Esophagus mucosa (tissue), 1 donor: ENCODE measurements at regions not wholly inside any gene's neighbourhood (a gene's known extent, or its start where the extent isn't known, plus 50 kb on each side); places are given as distances from the start of the nearest gene placed in this dataset.
"Not testable (repeated sequence)": the region's sequence is repeated elsewhere in the genome, so short reads cannot be mapped to it uniquely, and the experiment has no call there.

Experiments used
- ATAC-seq: fragments of 200-7000 bp; cut with Tn5 transposase; one replicate; pipeline ENCODE4 v1.9.1; 2020
- donor health status: DM: yes; HTN: yes; CAD: no.

- no peak for ATAC-seq
Measured at GRCh38 chr7:52340067-52340466, 695.4 kb upstream of the POM121L12 start.

GRCh38 chr7:52328328-52328727, 707.1 kb upstream of the POM121L12 start:
- not testable (repeated sequence) for ATAC-seq

GRCh38 chr7:52325237-52325636, 710.2 kb upstream of the POM121L12 start:
- ATAC-seq, result no peak

GRCh38 chr7:52323202-52323746, 712.2 kb upstream of the POM121L12 start:
- no peak for ATAC-seq

- ATAC-seq, result no peak
Measured at GRCh38 chr7:52320610-52321009, 714.8 kb upstream of the POM121L12 start.

GRCh38 chr7:52317921-52318320, 717.5 kb upstream of the POM121L12 start:
- ATAC-seq, result no peak

- ATAC-seq, result no peak
Measured at GRCh38 chr7:52311886-52312285, 723.5 kb upstream of the POM121L12 start.

GRCh38 chr7:52309631-52310030, 725.8 kb upstream of the POM121L12 start:
- no peak for ATAC-seq

- ATAC-seq, result no peak
Measured at GRCh38 chr7:52302765-52303520, 732.5 kb upstream of the POM121L12 start.

GRCh38 chr7:52297128-52297527, 738.3 kb upstream of the POM121L12 start:
- ATAC-seq, result no peak

GRCh38 chr7:52294942-52295341, 740.5 kb upstream of the POM121L12 start:
- no peak for ATAC-seq

- no peak for ATAC-seq
Measured at GRCh38 chr7:52289247-52289646, 746.2 kb upstream of the POM121L12 start.

GRCh38 chr7:52287698-52288097, 747.7 kb upstream of the POM121L12 start:
- no peak for ATAC-seq

GRCh38 chr7:52285689-52286088, 749.7 kb upstream of the POM121L12 start:
- ATAC-seq, result no peak

GRCh38 chr7:52283335-52283734, 752.1 kb upstream of the POM121L12 start:
- ATAC-seq, result no peak

- no peak for ATAC-seq
Measured at GRCh38 chr7:52273685-52274610, 761.5 kb upstream of the POM121L12 start.

- no peak for ATAC-seq
Measured at GRCh38 chr7:52271703-52272102, 763.7 kb upstream of the POM121L12 start.

GRCh38 chr7:52270301-52270700, 765.1 kb upstream of the POM121L12 start:
- ATAC-seq, result no peak

- no peak for ATAC-seq
Measured at GRCh38 chr7:52269669-52270068, 765.8 kb upstream of the POM121L12 start.

- ATAC-seq, result no peak
Measured at GRCh38 chr7:52261057-52261456, 774.4 kb upstream of the POM121L12 start.

GRCh38 chr7:52260046-52260665, 775.3 kb upstream of the POM121L12 start:
- no peak for ATAC-seq

GRCh38 chr7:52257890-52258289, 777.5 kb upstream of the POM121L12 start:
- ATAC-seq, result no peak
